Keratinocyte (primary cell): ENCODE measurements at regions not wholly inside any gene's neighbourhood (a gene's known extent, or its start where the extent isn't known, plus 50 kb on each side); places are given as distances from the start of the nearest gene placed in this dataset.

Experiments used
- DNase-seq: peaks from one replicate; pipeline ENCODE4 v3.0.0-alpha.2; 2011; ENCODE audit warnings: low read depth, missing footprints, low spot score
- FAIRE-seq: peaks from 2 replicates; lab custom pipeline; 2011; peaks lifted over from hg19 to GRCh38; lab: Jason Lieb, UNC
- H2AFZ ChIP-seq: 2 replicates; pipeline ENCODE4 v1.6.0; 2012; ENCODE audit warnings: low read length, control low read depth, inconsistent platforms; ENCODE audit not compliant: control insufficient read depth
- H3K27ac ChIP-seq: 2 replicates; pipeline ENCODE4 v1.5.1; 2011; ENCODE audit warnings: low read length; ENCODE audit not compliant: control insufficient read depth, insufficient read depth
- H3K27me3 ChIP-seq: 3 replicates; pipeline ENCODE4 v1.6.0; 2011; ENCODE audit warnings: low read length; ENCODE audit not compliant: control insufficient read depth, insufficient read depth; ENCODE audit errors: extremely low read depth
- H3K36me3 ChIP-seq, 2 experiments: 2 replicates in 1 of 2; 3 replicates in 1 of 2; pipeline ENCODE4 v1.5.1; 2011; ENCODE audit warnings: low read length in 2 of 2, mild to moderate bottlenecking in 1 of 2; ENCODE audit not compliant: control insufficient read depth in 2 of 2, insufficient read depth in 2 of 2; ENCODE audit errors: extremely low read depth in 1 of 2
- H3K4me1 ChIP-seq: 3 replicates; pipeline ENCODE4 v1.5.1; 2011; ENCODE audit warnings: low read length; ENCODE audit not compliant: control insufficient read depth, insufficient read depth; ENCODE audit errors: extremely low read depth
- H3K4me2 ChIP-seq: 3 replicates; pipeline ENCODE4 v1.6.0; 2011; ENCODE audit warnings: low read depth, low read length; ENCODE audit not compliant: control insufficient read depth, insufficient read depth; ENCODE audit errors: extremely low read depth
- H3K4me3 ChIP-seq, 3 experiments: fragments of 200-600 bp in 1 of 3; sonication (generic) in 1 of 3; 2 replicates in 2 of 3; 3 replicates in 1 of 3; pipeline ENCODE4 v1.5.1; 2011 to 2016; ENCODE audit warnings: low read length in 3 of 3, mild to moderate bottlenecking in 3 of 3, control low read depth in 2 of 3, inconsistent platforms in 1 of 3, low read depth in 1 of 3, mixed read lengths in 1 of 3, mixed run types in 1 of 3, moderate library complexity in 1 of 3; ENCODE audit not compliant: control insufficient read depth in 2 of 3, insufficient read depth in 2 of 3; ENCODE audit errors: extremely low read depth in 1 of 3
- H3K79me2 ChIP-seq: 2 replicates; pipeline ENCODE4 v1.6.0; 2012; ENCODE audit warnings: low read length; ENCODE audit not compliant: control insufficient read depth, insufficient read depth
- H3K9ac ChIP-seq: 3 replicates; pipeline ENCODE4 v1.6.0; 2011; ENCODE audit warnings: low read length; ENCODE audit not compliant: control insufficient read depth, insufficient read depth; ENCODE audit errors: extremely low read depth
- H3K9me1 ChIP-seq: 3 replicates; pipeline ENCODE4 v1.6.0; 2011; ENCODE audit warnings: low read length; ENCODE audit not compliant: control insufficient read depth, insufficient read depth; ENCODE audit errors: extremely low read depth
- H3K9me3 ChIP-seq: 2 replicates; pipeline ENCODE4 v1.5.1; 2012; ENCODE audit warnings: low read depth, low read length; ENCODE audit not compliant: control insufficient read depth
- H4K20me1 ChIP-seq: 3 replicates; pipeline ENCODE4 v1.6.0; 2011; ENCODE audit warnings: low read length; ENCODE audit not compliant: control insufficient read depth, insufficient read depth; ENCODE audit errors: extremely low read depth
- EZH2 ChIP-seq: IDR thresholded peaks from one replicate; pipeline ENCODE4 v1.6.1; 2012; ENCODE audit warnings: inconsistent platforms, mild to moderate bottlenecking, low read length, moderate library complexity
- dilution Hi-C: fragments of 300-500 bp; cut with MboI; formaldehyde crosslinking; loops from one replicate; pipeline ENCODE4 v1.7.0; 2020; ENCODE audit warnings: low sequenced_read_pairs; ENCODE audit not compliant: extremely low pct_ligation_motif_present
- TF ChIP-seq, protein P1 (sequence below), 3 experiments: IDR thresholded peaks in 1 of 3; conservative IDR thresholded peaks in 1 of 3; optimal IDR thresholded peaks in 1 of 3; 2 replicates in 2 of 3; 3 replicates in 1 of 3; pipeline versions ENCODE3 to v1.5.1; 2011; ENCODE audit warnings: low read length in 3 of 3, mild to moderate bottlenecking in 3 of 3, moderate library complexity in 2 of 3, control low read depth in 1 of 3, inconsistent platforms in 1 of 3; ENCODE audit not compliant: insufficient read depth in 2 of 3; ENCODE audit errors: extremely low read depth in 1 of 3

DNA sequence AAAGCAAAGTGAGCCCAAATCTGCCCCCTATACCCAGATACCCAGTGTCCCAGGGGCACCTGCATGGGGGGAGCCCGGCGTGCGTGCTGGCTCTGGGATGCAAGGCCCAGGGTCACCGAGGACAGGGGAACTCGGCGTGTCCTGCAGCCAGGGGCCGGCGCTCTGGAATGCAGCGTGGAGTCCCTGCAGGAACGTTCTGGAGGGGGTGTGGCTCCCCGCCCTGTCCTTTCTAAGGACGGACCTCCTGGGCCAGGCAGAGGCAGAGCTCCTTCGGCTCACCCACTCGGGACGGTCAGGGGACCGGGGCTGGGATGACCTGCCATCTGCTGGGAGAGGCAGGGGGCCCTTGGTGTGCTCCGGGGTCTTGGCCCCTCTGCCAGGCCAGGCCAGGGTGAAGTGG lies 1196.8 kb downstream of the BRD1 start:
- H4K20me1 ChIP-seq, result no peaks in the 10 kb centered on the region
- H3K4me2 ChIP-seq, result no peak overlapping the region
- DNase-seq, result no peak
- no peak overlapping the region for H2AFZ ChIP-seq
- no peaks in the 10 kb centered on the region for H3K9me1 ChIP-seq
- H3K27ac ChIP-seq, result no peak overlapping the region
- no peaks in the 10 kb centered on the region for H3K36me3 ChIP-seq
- H3K79me2 ChIP-seq, result no peaks in the 10 kb centered on the region
- no peaks in the 10 kb centered on the region for H3K27me3 ChIP-seq
- dilution Hi-C loops, result no loop called here
- FAIRE-seq, result no peak
- H3K9ac ChIP-seq, result no peak overlapping the region
- H3K4me3 ChIP-seq, result no peak overlapping the region
- H3K4me1 ChIP-seq, result no peaks in the 10 kb centered on the region
- no peak for TF ChIP-seq EZH2
- TF ChIP-seq, protein P1, sequence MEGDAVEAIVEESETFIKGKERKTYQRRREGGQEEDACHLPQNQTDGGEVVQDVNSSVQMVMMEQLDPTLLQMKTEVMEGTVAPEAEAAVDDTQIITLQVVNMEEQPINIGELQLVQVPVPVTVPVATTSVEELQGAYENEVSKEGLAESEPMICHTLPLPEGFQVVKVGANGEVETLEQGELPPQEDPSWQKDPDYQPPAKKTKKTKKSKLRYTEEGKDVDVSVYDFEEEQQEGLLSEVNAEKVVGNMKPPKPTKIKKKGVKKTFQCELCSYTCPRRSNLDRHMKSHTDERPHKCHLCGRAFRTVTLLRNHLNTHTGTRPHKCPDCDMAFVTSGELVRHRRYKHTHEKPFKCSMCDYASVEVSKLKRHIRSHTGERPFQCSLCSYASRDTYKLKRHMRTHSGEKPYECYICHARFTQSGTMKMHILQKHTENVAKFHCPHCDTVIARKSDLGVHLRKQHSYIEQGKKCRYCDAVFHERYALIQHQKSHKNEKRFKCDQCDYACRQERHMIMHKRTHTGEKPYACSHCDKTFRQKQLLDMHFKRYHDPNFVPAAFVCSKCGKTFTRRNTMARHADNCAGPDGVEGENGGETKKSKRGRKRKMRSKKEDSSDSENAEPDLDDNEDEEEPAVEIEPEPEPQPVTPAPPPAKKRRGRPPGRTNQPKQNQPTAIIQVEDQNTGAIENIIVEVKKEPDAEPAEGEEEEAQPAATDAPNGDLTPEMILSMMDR (optimal IDR thresholded peaks at IDR 0.05 in 1 of 3, IDR thresholded peaks at IDR 0.05 in 1 of 3, conservative IDR thresholded peaks at IDR 0.05 in 1 of 3; ENCODE audit: extremely low read depth in 1 of 3, insufficient read depth in 2 of 3, low read length in 3 of 3), result no peak
- peaks cover 17% of the 10 kb centered on the region for H3K9me3 ChIP-seq

DNA sequence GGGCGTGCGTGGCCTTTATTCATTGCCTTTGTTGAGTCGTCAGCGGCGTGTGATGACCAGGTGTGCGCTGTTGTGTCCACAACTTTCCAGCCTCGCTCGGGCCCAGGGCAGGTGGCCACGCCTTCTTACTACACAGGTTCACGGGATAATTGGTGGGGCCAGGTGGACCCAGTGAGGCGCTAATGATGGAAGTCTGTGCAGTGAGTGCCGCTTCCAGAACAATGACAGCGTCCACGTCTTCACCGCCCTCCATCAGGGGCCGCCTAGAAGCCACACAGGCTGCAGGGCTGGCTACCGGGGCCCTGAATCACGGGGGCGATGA lies 1197.3 kb downstream of the BRD1 start:
- H3K9me3 ChIP-seq, result peaks cover 16% of the 10 kb centered on the region
- H2AFZ ChIP-seq, result no peak overlapping the region
- H3K9me1 ChIP-seq, result no peaks in the 10 kb centered on the region
- H4K20me1 ChIP-seq, result no peaks in the 10 kb centered on the region
- no peak overlapping the region for H3K4me2 ChIP-seq
- no peak overlapping the region for H3K9ac ChIP-seq
- H3K27ac ChIP-seq, result no peak overlapping the region
- TF ChIP-seq EZH2, result no peak
- TF ChIP-seq, protein P1 (optimal IDR thresholded peaks at IDR 0.05 in 1 of 3, IDR thresholded peaks at IDR 0.05 in 1 of 3, conservative IDR thresholded peaks at IDR 0.05 in 1 of 3; ENCODE audit: extremely low read depth in 1 of 3, insufficient read depth in 2 of 3, low read length in 3 of 3), result no peak
- H3K36me3 ChIP-seq, result no peaks in the 10 kb centered on the region
- FAIRE-seq (no peak), DNase-seq (no peak)
- dilution Hi-C loops, result no loop called here
- H3K27me3 ChIP-seq, result no peaks in the 10 kb centered on the region
- H3K79me2 ChIP-seq, result no peaks in the 10 kb centered on the region
- H3K4me3 ChIP-seq, result no peak overlapping the region
- H3K4me1 ChIP-seq, result no peaks in the 10 kb centered on the region
